Astrocyte of the cerebellum (primary cell): ENCODE measurements at regions not wholly inside any gene's neighbourhood (a gene's known extent, or its start where the extent isn't known, plus 50 kb on each side); places are given as distances from the start of the nearest gene placed in this dataset.

Experiments used
- DNase-seq: peaks from one replicate; pipeline ENCODE4 v3.0.0-alpha.2; 2011; ENCODE audit warnings: low read depth
- H3K4me3 ChIP-seq: 2 replicates; pipeline ENCODE4 v1.5.1; 2011; ENCODE audit warnings: mild to moderate bottlenecking, low read depth, low read length, moderate library complexity
- CTCF ChIP-seq: IDR thresholded peaks from 2 replicates; pipeline ENCODE4 v1.5.1; 2012; ENCODE audit warnings: low read length, low read depth, moderate library complexity, mild to moderate bottlenecking; ENCODE audit errors: missing control alignments
- in situ Hi-C: cut with HindIII; loops from 2 replicates; pipeline ENCODE4 v1.10.0; 2017; ENCODE audit warnings: low sequenced_read_pairs

GRCh38 chr2:59034837-59035236, 793.7 kb upstream of the FANCL start:
- no peak for TF ChIP-seq CTCF
- DNase-seq = no peak
- no peak overlapping the region for H3K4me3 ChIP-seq
- in situ Hi-C loops = no loop called here

GRCh38 chr2:59034106-59034505, 793.0 kb upstream of the FANCL start:
- TF ChIP-seq CTCF = no peak
- no peak overlapping the region for H3K4me3 ChIP-seq
- in situ Hi-C loops = no loop called here
- no peak for DNase-seq

- no peak for DNase-seq
- in situ Hi-C loops = no loop called here
- no peak for TF ChIP-seq CTCF
- H3K4me3 ChIP-seq = no peak overlapping the region
These were observed 792.5 kb upstream of the FANCL start for GRCh38 chr2:59033661-59034060.

GRCh38 chr2:59032499-59032898, 791.4 kb upstream of the FANCL start:
- no peak for DNase-seq
- TF ChIP-seq CTCF = no peak
- in situ Hi-C loops = no loop called here
- H3K4me3 ChIP-seq = no peak overlapping the region

- in situ Hi-C loops = no loop called here
- DNase-seq = no peak
- no peak overlapping the region for H3K4me3 ChIP-seq
- TF ChIP-seq CTCF = no peak
These were observed 787.9 kb upstream of the FANCL start for GRCh38 chr2:59029058-59029457.

GRCh38 chr2:59027320-59027719, 786.2 kb upstream of the FANCL start:
- no peak for DNase-seq
- in situ Hi-C loops = no loop called here
- no peak for TF ChIP-seq CTCF
- H3K4me3 ChIP-seq = no peak overlapping the region
